ENCODE measurements at regions not wholly inside any gene's neighbourhood (a gene's known extent, or its start where the extent isn't known, plus 50 kb on each side); places are given as distances from the start of the nearest gene placed in this dataset.

- TF ChIP-seq POLR2A (IDR thresholded peaks at IDR 0.05; ENCODE audit: insufficient read depth in 1 of 2, low read depth in 2 of 2, low read length in 2 of 2) (no peak), POLR2AphosphoS2 (IDR thresholded peaks at IDR 0.05; ENCODE audit: low read depth, low read length) (no peak), MZF1 (CRISPR knock-in tag; IDR thresholded peaks at IDR 0.05; ENCODE audit: borderline replicate concordance) (no peak), YY1 (IDR thresholded peaks at IDR 0.05; ENCODE audit: insufficient read depth, insufficient replicate concordance, low read depth, low read length) (no peak), ZNF704 (CRISPR knock-in tag; IDR thresholded peaks at IDR 0.05; ENCODE audit: borderline replicate concordance) (no peak), POLR2AphosphoS5 (IDR thresholded peaks at IDR 0.05; ENCODE audit: low read depth, low read length) (no peak), RFX1 (IDR thresholded peaks at IDR 0.05) (no peak), EP300 (IDR thresholded peaks at IDR 0.05; ENCODE audit: low read depth in 2 of 2, low read length in 2 of 2) (no peak), EP300 (CRISPR knock-in tag; IDR thresholded peaks at IDR 0.05; ENCODE audit: borderline replicate concordance) (no peak), DPF2 (CRISPR knock-in tag; IDR thresholded peaks at IDR 0.05; ENCODE audit: borderline replicate concordance, low read depth) (no peak), SP2 (CRISPR knock-in tag; IDR thresholded peaks at IDR 0.05) (no peak)
- TF ChIP-seq, protein P1, sequence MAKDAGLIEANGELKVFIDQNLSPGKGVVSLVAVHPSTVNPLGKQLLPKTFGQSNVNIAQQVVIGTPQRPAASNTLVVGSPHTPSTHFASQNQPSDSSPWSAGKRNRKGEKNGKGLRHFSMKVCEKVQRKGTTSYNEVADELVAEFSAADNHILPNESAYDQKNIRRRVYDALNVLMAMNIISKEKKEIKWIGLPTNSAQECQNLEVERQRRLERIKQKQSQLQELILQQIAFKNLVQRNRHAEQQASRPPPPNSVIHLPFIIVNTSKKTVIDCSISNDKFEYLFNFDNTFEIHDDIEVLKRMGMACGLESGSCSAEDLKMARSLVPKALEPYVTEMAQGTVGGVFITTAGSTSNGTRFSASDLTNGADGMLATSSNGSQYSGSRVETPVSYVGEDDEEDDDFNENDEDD (CRISPR knock-in tag; IDR thresholded peaks at IDR 0.05; ENCODE audit: borderline replicate concordance), result no peak
Measured at GRCh38 chr7:88462799-88463198, 156.1 kb upstream of the STEAP4 start.
